Prostate gland (tissue), 2 donors: ENCODE measurements at regions not wholly inside any gene's neighbourhood (a gene's known extent, or its start where the extent isn't known, plus 50 kb on each side); places are given as distances from the start of the nearest gene placed in this dataset.
"Not testable (repeated sequence)": the region's sequence is repeated elsewhere in the genome, so short reads cannot be mapped to it uniquely, and the experiment has no call there.

Experiments used
- DNase-seq: peaks from one replicate; pipeline ENCODE4 v3.0.0-alpha.2; 2019; ENCODE audit warnings: low spot score
- H3K27ac ChIP-seq, 2 donors: fragments of 200-600 bp; sonication (generic); 2 replicates each; pipeline ENCODE4 v1.5.1; 2017 to 2019
- H3K27me3 ChIP-seq: fragments of 200-600 bp; sonication (generic); replicated peaks from 2 replicates; pipeline ENCODE4 v1.5.1; 2019; ENCODE audit not compliant: insufficient read depth
- H3K36me3 ChIP-seq, 2 donors: fragments of 200-600 bp; sonication (generic); 1 replicate in 1 of 2; 2 replicates in 1 of 2; pipeline versions ENCODE4 v1.5.1 to v1.8.1; 2017 to 2019
- H3K4me1 ChIP-seq: fragments of 200-600 bp; sonication (generic); replicated peaks from 2 replicates; pipeline ENCODE4 v1.5.1; 2019
- H3K4me3 ChIP-seq, 2 donors: fragments of 200-600 bp; sonication (generic); 2 replicates each; pipeline ENCODE4 v1.5.1; 2017 to 2019
- H3K9me3 ChIP-seq: fragments of 200-600 bp; sonication (generic); 2 replicates; pipeline ENCODE4 v1.5.1; 2017
- POLR2A ChIP-seq: fragments of 450-650 bp; IDR thresholded peaks from one replicate; pipeline ENCODE4 v1.6.1; 2016; ENCODE audit warnings: antibody characterized with exemption, mild to moderate bottlenecking
- POLR2AphosphoS5 ChIP-seq: sonication (generic); formaldehyde crosslinking; IDR thresholded peaks from one replicate; pipeline ENCODE4 v1.6.1; 2017; ENCODE audit warnings: antibody characterized with exemption
- WGBS: methylation state at CpG from one replicate; pipeline ENCODE4 v1.1.5; 2018; 5-methylcytosine and 5-hydroxymethylcytosine counted together
- intact Hi-C: fragments of 100-400 bp; cut with DNase I; formaldehyde crosslinking; loops from one replicate; pipeline ENCODE4 v1.14.2; 2022
- TF ChIP-seq, protein P1 (sequence below), 4 experiments: fragments of 200-600 bp in 2 of 4; fragments of 450-650 bp in 2 of 4; sonication (generic) in 2 of 4; IDR thresholded peaks; 1 replicate in 3 of 4; 2 replicates in 1 of 4; pipeline ENCODE4 v1.5.1; 2016 to 2019; ENCODE audit warnings: antibody characterized with exemption in 4 of 4, mild to moderate bottlenecking in 2 of 4, moderate library complexity in 2 of 4

- no peak overlapping the region for H3K27ac ChIP-seq
- no peaks in the 10 kb centered on the region for H3K27me3 ChIP-seq
- TF ChIP-seq POLR2A (no peak), POLR2AphosphoS5 (peak; percentile 52)
- TF ChIP-seq, protein P1, sequence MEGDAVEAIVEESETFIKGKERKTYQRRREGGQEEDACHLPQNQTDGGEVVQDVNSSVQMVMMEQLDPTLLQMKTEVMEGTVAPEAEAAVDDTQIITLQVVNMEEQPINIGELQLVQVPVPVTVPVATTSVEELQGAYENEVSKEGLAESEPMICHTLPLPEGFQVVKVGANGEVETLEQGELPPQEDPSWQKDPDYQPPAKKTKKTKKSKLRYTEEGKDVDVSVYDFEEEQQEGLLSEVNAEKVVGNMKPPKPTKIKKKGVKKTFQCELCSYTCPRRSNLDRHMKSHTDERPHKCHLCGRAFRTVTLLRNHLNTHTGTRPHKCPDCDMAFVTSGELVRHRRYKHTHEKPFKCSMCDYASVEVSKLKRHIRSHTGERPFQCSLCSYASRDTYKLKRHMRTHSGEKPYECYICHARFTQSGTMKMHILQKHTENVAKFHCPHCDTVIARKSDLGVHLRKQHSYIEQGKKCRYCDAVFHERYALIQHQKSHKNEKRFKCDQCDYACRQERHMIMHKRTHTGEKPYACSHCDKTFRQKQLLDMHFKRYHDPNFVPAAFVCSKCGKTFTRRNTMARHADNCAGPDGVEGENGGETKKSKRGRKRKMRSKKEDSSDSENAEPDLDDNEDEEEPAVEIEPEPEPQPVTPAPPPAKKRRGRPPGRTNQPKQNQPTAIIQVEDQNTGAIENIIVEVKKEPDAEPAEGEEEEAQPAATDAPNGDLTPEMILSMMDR (IDR thresholded peaks at IDR 0.05), result no peak
- H3K36me3 ChIP-seq, result no peaks in the 10 kb centered on the region
- no peak for DNase-seq
- no peaks in the 10 kb centered on the region for H3K4me1 ChIP-seq
- intact Hi-C loops, result no loop called here
- no peak overlapping the region for H3K4me3 ChIP-seq
- whole genome bisulfite sequencing, result 58% methylated on average over 8 of the region's 8 CpGs
- H3K9me3 ChIP-seq, result no peaks in the 10 kb centered on the region
These were observed 148.5 kb downstream of the POLR1F start for GRCh38 chr7:19560111-19560883.

DNA sequence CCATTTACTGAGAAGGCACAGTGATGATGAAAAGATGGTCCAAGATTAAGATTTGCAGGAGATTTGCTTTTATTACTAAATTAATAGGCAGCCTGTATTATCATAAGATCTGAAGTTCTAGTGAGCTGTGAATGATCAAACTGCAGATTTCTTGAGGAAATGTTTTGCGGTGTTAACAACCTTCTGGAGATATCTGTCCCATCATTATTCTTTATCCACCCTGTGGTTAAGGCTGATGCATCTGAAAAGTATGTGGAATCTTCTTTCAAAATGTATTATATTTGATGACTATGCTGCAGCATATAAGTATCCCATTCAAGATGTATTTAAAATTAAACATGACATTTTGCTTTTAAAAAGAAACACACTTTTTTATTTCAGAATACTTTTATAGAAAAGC, 150.3 kb downstream of the POLR1F start:
- Histone ChIP-seq H3K4me1 (no peaks in the 10 kb centered on the region), H3K9me3 (no peaks in the 10 kb centered on the region), H3K36me3 (no peaks in the 10 kb centered on the region), H3K4me3 (no peak overlapping the region), H3K27ac (no peak overlapping the region), H3K27me3 (no peaks in the 10 kb centered on the region)
- no peak for DNase-seq
- WGBS, result 74% methylated on average over 1 of the region's 1 CpG
- TF ChIP-seq POLR2AphosphoS5 (no peak), POLR2A (no peak)
- TF ChIP-seq, protein P1 (IDR thresholded peaks at IDR 0.05), result no peak
- intact Hi-C loops, result no loop called here

DNA sequence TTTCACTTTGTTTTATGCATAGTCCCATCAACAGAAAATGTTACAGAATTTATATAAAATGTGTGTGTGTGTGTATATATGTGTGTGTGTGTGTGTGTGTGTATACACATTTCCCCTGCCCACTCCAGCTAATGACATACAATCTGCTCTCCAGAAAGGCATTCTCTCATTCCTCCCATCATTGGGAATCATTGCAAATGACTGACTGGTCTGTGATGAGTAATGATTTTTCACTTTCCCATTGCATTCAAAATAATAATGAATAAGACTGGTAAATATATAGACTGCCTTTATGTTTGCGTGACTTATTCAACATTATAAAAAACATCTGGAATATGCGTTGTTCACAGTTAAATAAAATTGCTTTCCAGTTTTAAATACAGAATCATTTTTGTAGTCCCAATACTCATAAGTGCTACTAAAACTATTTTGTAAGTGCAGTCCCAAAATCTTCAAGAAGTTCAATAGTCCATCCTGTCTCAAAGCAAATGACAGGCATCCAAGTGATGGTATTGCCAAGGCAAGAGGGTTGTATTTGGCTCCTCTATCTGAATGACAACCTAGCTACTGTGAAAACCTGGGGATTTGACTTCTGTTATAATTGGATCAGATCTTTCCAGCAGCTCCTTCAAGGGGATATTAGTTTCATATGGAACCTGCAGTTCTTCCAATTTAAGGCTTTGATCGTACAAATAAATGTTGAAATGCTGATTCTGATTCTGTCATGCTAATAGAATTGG, 150.9 kb downstream of the POLR1F start:
- WGBS, result 94% methylated on average over 3 of the region's 3 CpGs
- DNase-seq, result no peak
- intact Hi-C loops, result no loop called here
- Histone ChIP-seq H3K27ac (no peak overlapping the region), H3K36me3 (no peaks in the 10 kb centered on the region), H3K9me3 (no peaks in the 10 kb centered on the region), H3K4me1 (no peaks in the 10 kb centered on the region), H3K27me3 (no peaks in the 10 kb centered on the region), H3K4me3 (no peak overlapping the region)
- TF ChIP-seq POLR2AphosphoS5 (no peak), POLR2A (no peak)
- TF ChIP-seq, protein P1 (IDR thresholded peaks at IDR 0.05), result no peak

GRCh38 chr7:19554581-19554980, 154.3 kb downstream of the POLR1F start:
- Histone ChIP-seq H3K27me3 (no peaks in the 10 kb centered on the region), H3K9me3 (no peaks in the 10 kb centered on the region), H3K27ac (no peak overlapping the region), H3K4me1 (no peaks in the 10 kb centered on the region), H3K36me3 (no peaks in the 10 kb centered on the region), H3K4me3 (no peak overlapping the region)
- intact Hi-C loops, result no loop called here
- no peak for DNase-seq
- TF ChIP-seq POLR2A (no peak), POLR2AphosphoS5 (no peak)
- TF ChIP-seq, protein P1 (IDR thresholded peaks at IDR 0.05), result no peak

DNA sequence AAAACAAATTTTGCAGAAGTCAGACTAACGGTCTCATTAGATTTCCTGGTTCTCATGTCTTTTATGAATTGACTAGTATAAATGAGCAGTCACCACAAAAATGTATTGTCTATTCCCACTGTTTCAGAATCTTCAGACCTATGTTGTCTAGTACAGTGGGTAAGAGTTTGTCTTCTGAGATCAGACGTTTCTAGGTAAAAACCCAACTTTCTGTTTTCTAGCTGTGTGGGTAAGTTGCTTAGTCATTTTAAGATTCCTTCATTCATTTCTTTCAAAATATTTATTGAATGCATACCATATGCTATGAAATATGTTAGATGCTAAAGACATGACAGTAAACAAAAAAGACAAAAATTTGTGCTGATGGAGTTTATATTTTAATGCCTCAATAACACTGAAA, 156.3 kb downstream of the POLR1F start:
- DNase-seq, result no peak
- Histone ChIP-seq H3K9me3 (no peaks in the 10 kb centered on the region), H3K4me3 (no peak overlapping the region), H3K36me3 (no peaks in the 10 kb centered on the region), H3K4me1 (no peaks in the 10 kb centered on the region), H3K27me3 (no peaks in the 10 kb centered on the region), H3K27ac (no peak overlapping the region)
- no peak for TF ChIP-seq POLR2AphosphoS5
- TF ChIP-seq, protein P1 (IDR thresholded peaks at IDR 0.05), result no peak
- TF ChIP-seq POLR2A, result no peak
- intact Hi-C loops, result no loop called here
- WGBS, result 77% methylated on average over 2 of the region's 2 CpGs

GRCh38 chr7:19549246-19549645, 159.6 kb downstream of the POLR1F start:
- H3K27me3 ChIP-seq, DNase-seq, intact Hi-C loops, H3K4me1 ChIP-seq, H3K27ac ChIP-seq, H3K9me3 ChIP-seq, H3K36me3 ChIP-seq, H3K4me3 ChIP-seq: not testable (repeated sequence)
- 57% methylated on average over 5 of the region's 5 CpGs for WGBS
